ENCODE measurements at regions not wholly inside any gene's neighbourhood (a gene's known extent, or its start where the extent isn't known, plus 50 kb on each side); places are given as distances from the start of the nearest gene placed in this dataset.

- TF ChIP-seq YY1 (IDR thresholded peaks at IDR 0.05; ENCODE audit: low read depth): no peak
- no peak for TF ChIP-seq TCF12 (IDR thresholded peaks at IDR 0.05; ENCODE audit: low read depth)
Observed at GRCh38 chr6:130758813-130759212, 68.4 kb upstream of the SMLR1 start.
